ENCODE measurements at regions not wholly inside any gene's neighbourhood (a gene's known extent, or its start where the extent isn't known, plus 50 kb on each side); places are given as distances from the start of the nearest gene placed in this dataset.

- DNase-seq = no peak
Observed at GRCh38 chr14:86858591-86858990, 1134.4 kb downstream of the GALC start.

- DNase-seq = no peak
Observed at GRCh38 chr14:86858031-86858430, 1135.0 kb downstream of the GALC start.

DNA sequence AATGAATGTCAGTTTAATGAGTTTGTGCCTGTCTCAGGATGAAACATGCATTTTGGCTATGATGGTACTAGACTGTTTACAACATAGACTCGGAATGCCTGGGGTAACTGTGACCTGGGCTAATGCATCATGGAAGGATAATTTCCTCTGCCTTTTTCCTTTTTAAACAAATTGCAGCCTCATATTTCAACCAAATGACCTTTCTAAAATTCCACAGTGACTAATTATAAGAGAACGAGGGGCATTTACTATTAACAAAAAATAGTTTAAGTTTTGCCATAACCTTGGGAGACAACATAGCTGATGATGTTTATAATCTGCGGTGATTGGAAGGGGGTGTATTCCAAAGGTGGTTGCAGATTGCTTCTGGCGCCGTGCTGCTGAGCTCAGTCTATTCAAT is 1140.5 kb downstream of the GALC start:
- DNase-seq = no peak

- no peak for DNase-seq
Observed at GRCh38 chr14:86847140-86847539, 1145.8 kb downstream of the GALC start.

- no peak for DNase-seq
Observed at GRCh38 chr14:86838363-86838762, 1154.6 kb downstream of the GALC start.

- DNase-seq = no peak
Observed at GRCh38 chr14:86826661-86827060, 1166.3 kb downstream of the GALC start.

DNA sequence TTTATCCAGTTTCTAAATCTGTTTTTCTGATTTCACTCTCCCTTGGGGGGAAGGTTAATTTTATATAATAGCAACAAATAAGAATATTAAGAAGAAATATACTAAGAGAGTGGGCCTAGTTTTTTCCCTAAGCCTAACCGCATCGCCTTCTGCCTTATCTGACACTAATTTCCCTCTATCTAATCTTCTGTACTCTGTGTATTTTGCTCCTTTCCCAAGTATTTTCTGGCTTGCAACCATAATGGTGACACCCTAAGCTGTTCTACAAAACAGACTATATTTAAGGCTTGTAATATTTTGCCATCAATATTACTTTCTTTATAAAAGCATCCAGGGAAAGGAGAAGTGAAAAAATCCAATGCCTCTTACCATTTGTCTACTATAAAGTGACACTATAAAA is 1168.8 kb downstream of the GALC start:
- DNase-seq = no peak

- DNase-seq = no peak
Observed at GRCh38 chr14:86823581-86823980, 1169.4 kb downstream of the GALC start.

GRCh38 chr14:86815341-86815740 is 1177.6 kb downstream of the GALC start:
- no peak for DNase-seq

GRCh38 chr14:86802726-86803125 is 1190.3 kb downstream of the GALC start:
- no peak for DNase-seq

GRCh38 chr14:86799244-86799647 is 1193.7 kb downstream of the GALC start:
- DNase-seq = no peak

DNA sequence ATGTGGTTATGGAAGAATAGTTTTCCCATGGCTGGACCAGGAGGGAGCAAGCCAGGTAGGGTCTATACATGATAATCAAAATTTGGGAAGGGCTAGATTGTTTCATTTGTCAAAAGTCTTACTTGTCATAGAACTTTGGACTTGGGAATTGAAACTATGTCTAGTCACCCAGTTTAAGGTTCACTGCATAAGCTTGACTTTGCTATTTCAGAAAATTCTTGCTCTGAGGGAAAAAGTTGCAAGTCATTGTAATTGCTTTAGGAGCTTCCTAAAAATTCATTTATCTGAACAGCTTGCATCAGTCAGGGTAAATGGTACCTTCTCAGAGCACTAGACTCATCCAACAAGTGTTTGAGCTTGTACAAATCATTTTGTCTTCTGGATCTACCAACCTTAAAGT is 1194.7 kb downstream of the GALC start:
- DNase-seq = no peak

- no peak for DNase-seq
Observed at GRCh38 chr14:86797075-86797351, 1196.0 kb downstream of the GALC start.

- no peak for DNase-seq
Observed at GRCh38 chr14:86796221-86797074, 1196.5 kb downstream of the GALC start.

DNA sequence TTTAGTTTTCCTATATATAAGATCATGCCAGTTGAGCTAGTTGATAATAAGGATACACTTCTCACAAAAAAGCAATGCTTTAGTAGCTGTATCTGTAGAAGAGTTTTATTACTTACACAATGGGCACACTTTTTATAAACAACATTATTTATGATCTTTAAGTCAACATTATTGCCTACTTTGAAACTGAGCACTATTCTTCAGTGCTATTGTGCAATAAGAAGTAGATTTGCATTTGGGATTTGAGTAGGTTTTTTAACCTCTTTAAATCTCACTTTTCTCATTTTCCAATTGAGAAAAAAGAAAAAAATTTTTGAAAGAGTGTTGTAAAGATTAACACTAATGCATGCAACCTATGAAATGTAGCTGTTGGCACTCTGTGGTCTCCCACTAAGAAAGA is 1198.3 kb downstream of the GALC start:
- DNase-seq = no peak

DNA sequence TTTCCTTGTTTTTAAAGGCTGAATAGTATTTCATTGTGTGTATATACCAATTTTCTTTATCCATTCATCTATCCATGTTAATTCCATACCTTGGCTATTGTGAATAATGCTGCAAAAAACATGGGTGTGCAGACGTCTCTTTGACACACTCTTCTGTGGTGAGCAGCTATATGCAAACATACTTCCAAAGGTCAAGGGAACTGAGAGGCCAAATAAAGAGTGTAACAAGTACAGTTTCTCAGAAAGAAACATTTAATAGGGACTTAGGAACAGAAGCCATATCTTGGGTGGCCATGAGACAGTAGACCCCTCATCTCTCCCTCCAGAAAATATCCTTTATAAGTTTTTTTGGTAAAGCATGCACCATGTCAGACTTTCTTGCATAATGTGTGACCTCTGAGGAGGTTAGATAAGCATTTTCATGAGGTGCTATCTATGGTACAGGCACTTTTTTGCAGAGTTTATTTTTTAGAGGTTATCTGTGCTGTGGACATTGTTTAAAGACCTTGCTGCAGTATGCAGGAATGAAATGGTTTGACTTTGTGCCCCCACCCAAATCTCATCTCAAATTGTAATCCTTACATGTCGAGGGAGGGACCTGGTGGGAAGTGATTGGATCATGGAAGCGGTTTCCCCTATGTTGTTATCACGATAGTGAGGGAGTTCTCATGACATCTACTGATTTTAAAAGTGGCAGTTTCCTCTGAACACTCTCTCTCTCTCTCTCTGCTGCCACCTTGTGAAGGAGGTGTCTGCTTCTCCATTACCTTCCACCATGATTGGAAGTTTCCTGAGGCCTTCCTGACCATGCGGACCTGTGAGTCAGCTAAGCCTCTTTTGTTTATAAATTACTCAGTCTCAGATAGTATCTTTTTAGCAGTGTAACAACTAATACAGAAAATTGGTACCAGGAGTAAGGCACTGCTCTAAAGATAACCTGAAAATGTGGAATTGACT is 1202.3 kb downstream of the GALC start:
- peak; percentile 0 for DNase-seq

DNA sequence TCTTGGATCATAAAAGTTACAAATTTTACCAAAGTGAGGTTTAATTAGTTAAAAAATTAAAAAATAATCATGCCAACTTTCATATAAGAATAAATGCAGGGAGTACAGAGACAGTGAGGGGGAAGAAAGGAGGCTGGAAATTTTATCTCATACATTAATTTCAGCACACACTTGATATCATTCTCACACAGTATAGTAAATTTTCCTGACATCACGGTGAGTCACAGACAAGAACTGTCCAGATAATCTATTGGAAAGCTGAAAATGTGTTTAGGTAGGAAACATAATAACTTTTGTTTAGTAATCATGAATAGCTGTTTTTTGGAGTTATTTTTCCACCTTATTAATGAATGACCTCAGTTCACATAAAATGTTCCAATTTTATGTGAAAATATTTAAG is 1204.8 kb downstream of the GALC start:
- DNase-seq = no peak

GRCh38 chr14:86787717-86788116 is 1205.3 kb downstream of the GALC start:
- peak; percentile 54 for DNase-seq

GRCh38 chr14:86782092-86782580 is 1210.8 kb downstream of the GALC start:
- DNase-seq = no peak

GRCh38 chr14:86780876-86781510 is 1212.0 kb downstream of the GALC start:
- DNase-seq = no peak

DNA sequence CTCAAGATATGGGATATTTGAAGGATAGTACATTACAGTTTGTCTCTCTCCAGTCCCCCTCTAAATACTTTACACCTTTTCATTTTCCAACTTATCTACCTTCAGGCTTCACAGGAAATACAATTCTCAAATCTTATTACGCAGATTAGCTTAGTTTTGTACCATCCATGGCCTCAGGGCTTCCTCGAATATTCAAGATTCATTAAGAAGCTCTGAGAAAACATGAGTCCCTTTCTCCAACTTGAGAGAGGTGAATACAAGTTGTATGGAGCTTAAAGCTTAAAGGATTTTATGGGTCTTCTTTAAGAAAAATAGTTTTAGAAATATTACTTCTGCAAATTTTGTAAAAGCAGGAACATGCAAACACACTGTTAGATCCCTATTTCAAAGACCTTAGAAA is 1212.5 kb downstream of the GALC start:
- no peak for DNase-seq

DNA sequence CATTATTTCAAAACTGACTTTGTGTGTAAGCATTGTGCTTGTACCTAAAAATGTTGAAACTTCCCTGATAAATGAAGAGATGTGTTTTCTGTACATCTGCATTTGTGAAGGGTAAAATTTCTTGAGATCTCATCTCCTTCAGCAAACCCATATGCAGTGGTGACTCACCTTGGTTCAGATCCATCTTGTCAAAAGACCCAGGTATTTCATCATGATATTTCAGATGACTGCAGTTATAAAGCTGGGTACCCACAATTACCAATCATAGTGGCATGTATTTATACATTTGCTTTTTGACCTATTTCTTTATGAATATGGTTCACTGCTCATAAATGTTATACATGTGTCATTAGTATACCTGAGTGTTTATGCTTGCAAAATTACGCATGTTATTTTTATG is 1213.6 kb downstream of the GALC start:
- DNase-seq = no peak

- DNase-seq = no peak
Observed at GRCh38 chr14:86777963-86778602, 1214.9 kb downstream of the GALC start.
